ENCODE measurements at regions not wholly inside any gene's neighbourhood (a gene's known extent, or its start where the extent isn't known, plus 50 kb on each side); places are given as distances from the start of the nearest gene placed in this dataset.

GRCh38 chr5:99636663-99637062, 707.9 kb upstream of the CHD1 start:
- H3K4me3 ChIP-seq (ENCODE audit: low read depth, low read length) = no peak overlapping the region
- no peak for TF ChIP-seq CTCF (IDR thresholded peaks at IDR 0.05; ENCODE audit: low read depth, low read length)
- DNase-seq = no peak
- H3K9me3 ChIP-seq = no peaks in the 10 kb centered on the region
- H3K36me3 ChIP-seq = no peaks in the 10 kb centered on the region
- no peaks in the 10 kb centered on the region for H3K4me1 ChIP-seq
- H3K27me3 ChIP-seq = no peaks in the 10 kb centered on the region

GRCh38 chr5:99621772-99622681, 693.2 kb upstream of the CHD1 start:
- no peaks in the 10 kb centered on the region for H3K4me1 ChIP-seq
- TF ChIP-seq CTCF (IDR thresholded peaks at IDR 0.05; ENCODE audit: low read depth, low read length) = no peak
- DNase-seq = peak; percentile 54
- no peaks in the 10 kb centered on the region for H3K27me3 ChIP-seq
- no peaks in the 10 kb centered on the region for H3K9me3 ChIP-seq
- no peaks in the 10 kb centered on the region for H3K36me3 ChIP-seq
- no peak overlapping the region for H3K4me3 ChIP-seq (ENCODE audit: low read depth, low read length)

GRCh38 chr5:99617335-99617734, 688.5 kb upstream of the CHD1 start:
- H3K9me3 ChIP-seq = no peaks in the 10 kb centered on the region
- no peaks in the 10 kb centered on the region for H3K36me3 ChIP-seq
- H3K4me1 ChIP-seq = no peaks in the 10 kb centered on the region
- no peak overlapping the region for H3K4me3 ChIP-seq (ENCODE audit: low read depth, low read length)
- H3K27me3 ChIP-seq = no peaks in the 10 kb centered on the region
- no peak for DNase-seq
- TF ChIP-seq CTCF (IDR thresholded peaks at IDR 0.05; ENCODE audit: low read depth, low read length) = no peak

- Histone ChIP-seq H3K9me3 (no peaks in the 10 kb centered on the region), H3K4me1 (no peaks in the 10 kb centered on the region), H3K36me3 (no peaks in the 10 kb centered on the region), H3K27me3 (no peaks in the 10 kb centered on the region), H3K4me3 (ENCODE audit: low read depth, low read length) (no peak overlapping the region)
- DNase-seq = no peak
- TF ChIP-seq CTCF (IDR thresholded peaks at IDR 0.05; ENCODE audit: low read depth, low read length) = no peak
Measured at GRCh38 chr5:99614888-99615287, 686.1 kb upstream of the CHD1 start.

GRCh38 chr5:99607124-99607523, 678.3 kb upstream of the CHD1 start:
- Histone ChIP-seq H3K9me3 (no peaks in the 10 kb centered on the region), H3K4me3 (ENCODE audit: low read depth, low read length) (no peak overlapping the region), H3K27me3 (no peaks in the 10 kb centered on the region), H3K36me3 (no peaks in the 10 kb centered on the region), H3K4me1 (0 out of 2 replicates have a peak, but pooled peaks cover 4% of the 10 kb centered on the region)
- TF ChIP-seq CTCF (IDR thresholded peaks at IDR 0.05; ENCODE audit: low read depth, low read length) = no peak
- no peak for DNase-seq

GRCh38 chr5:99605904-99606303, 677.1 kb upstream of the CHD1 start:
- DNase-seq = no peak
- TF ChIP-seq CTCF (IDR thresholded peaks at IDR 0.05; ENCODE audit: low read depth, low read length) = no peak
- H3K4me1 ChIP-seq = 0 out of 2 replicates have a peak, but pooled peaks cover 4% of the 10 kb centered on the region
- H3K27me3 ChIP-seq = no peaks in the 10 kb centered on the region
- H3K36me3 ChIP-seq = no peaks in the 10 kb centered on the region
- no peak overlapping the region for H3K4me3 ChIP-seq (ENCODE audit: low read depth, low read length)
- H3K9me3 ChIP-seq = no peaks in the 10 kb centered on the region
